ENCODE measurements at regions not wholly inside any gene's neighbourhood (a gene's known extent, or its start where the extent isn't known, plus 50 kb on each side); places are given as distances from the start of the nearest gene placed in this dataset.

GRCh38 chr1:117678246-117678977 lies 72.6 kb downstream of the TENT5C start:
- DNase-seq: no peak

- no peak for DNase-seq
Observed at GRCh38 chr1:117679299-117679698, 73.5 kb downstream of the TENT5C start.

GRCh38 chr1:117679868-117680267 lies 74.0 kb downstream of the TENT5C start:
- no peak for DNase-seq

GRCh38 chr1:117680316-117681002 lies 74.6 kb downstream of the TENT5C start:
- DNase-seq: no peak

- no peak for DNase-seq
Observed at GRCh38 chr1:117681093-117681900, 75.4 kb downstream of the TENT5C start.

- DNase-seq: no peak
Observed at GRCh38 chr1:117681901-117682250, 76.0 kb downstream of the TENT5C start.

GRCh38 chr1:117682372-117682771 lies 76.5 kb downstream of the TENT5C start:
- DNase-seq: no peak

- DNase-seq: no peak
Observed at GRCh38 chr1:117683571-117684285, 77.9 kb downstream of the TENT5C start.

GRCh38 chr1:117685936-117686806 lies 80.3 kb downstream of the TENT5C start:
- DNase-seq: no peak

- no peak for DNase-seq
Observed at GRCh38 chr1:117686907-117687306, 81.1 kb downstream of the TENT5C start.

- no peak for DNase-seq
Observed at GRCh38 chr1:117689997-117690625, 84.3 kb downstream of the TENT5C start.

GRCh38 chr1:117691942-117692341 lies 86.1 kb downstream of the TENT5C start:
- DNase-seq: no peak

GRCh38 chr1:117694543-117694942 lies 88.7 kb downstream of the TENT5C start:
- no peak for DNase-seq

- no peak for DNase-seq
Observed at GRCh38 chr1:117695796-117696490, 90.1 kb downstream of the TENT5C start.

GRCh38 chr1:117696561-117696960 lies 90.7 kb downstream of the TENT5C start:
- DNase-seq: no peak

GRCh38 chr1:117697220-117697781 lies 91.5 kb downstream of the TENT5C start:
- DNase-seq: no peak

- DNase-seq: no peak
Observed at GRCh38 chr1:117698398-117699160, 92.7 kb downstream of the TENT5C start.

GRCh38 chr1:117699953-117700352 lies 94.1 kb downstream of the TENT5C start:
- no peak for DNase-seq

GRCh38 chr1:117702654-117703053 lies 96.8 kb downstream of the TENT5C start:
- DNase-seq: no peak

GRCh38 chr1:117707371-117707770 lies 101.5 kb downstream of the TENT5C start:
- no peak for DNase-seq
